ENCODE measurements at regions not wholly inside any gene's neighbourhood (a gene's known extent, or its start where the extent isn't known, plus 50 kb on each side); places are given as distances from the start of the nearest gene placed in this dataset.

DNA sequence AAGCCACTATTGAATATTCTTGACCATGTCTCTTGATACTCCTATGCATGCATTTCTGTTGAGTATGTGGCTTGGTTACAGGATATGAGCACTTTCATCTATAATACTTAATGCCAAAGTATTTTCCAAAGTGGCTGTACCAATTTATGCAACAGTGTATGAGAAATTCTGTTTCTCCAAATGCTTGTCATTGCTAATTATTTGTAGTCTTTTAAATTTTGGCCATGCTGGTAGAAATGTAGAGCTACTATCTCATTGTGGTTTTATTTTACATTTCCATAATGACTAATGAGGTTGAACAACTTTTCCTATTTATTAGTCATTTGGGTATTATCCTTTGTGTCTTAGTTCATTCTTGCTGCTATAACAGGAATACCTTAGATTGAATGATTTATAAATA is 71.4 kb upstream of the TSPAN2 start:
- Histone ChIP-seq H3K27me3 (no peaks in the 10 kb centered on the region), H3K4me1 (replicated peaks in 1 of 2) (peaks cover 0 to 15% of the 10 kb centered on the region in 2 donors), H3K36me3 (replicated peaks in 1 of 2) (no peaks in the 10 kb centered on the region), H3K9me3 (replicated peaks in 1 of 3) (peaks cover 0 to 7% (median 0%) of the 10 kb centered on the region in 3 donors), H3K4me3 (no peak overlapping the region), H3K27ac (no peak overlapping the region)
- intact Hi-C loops (cut with DNase I) = no loop called here
- no peak for DNase-seq
- TF ChIP-seq, protein P1, sequence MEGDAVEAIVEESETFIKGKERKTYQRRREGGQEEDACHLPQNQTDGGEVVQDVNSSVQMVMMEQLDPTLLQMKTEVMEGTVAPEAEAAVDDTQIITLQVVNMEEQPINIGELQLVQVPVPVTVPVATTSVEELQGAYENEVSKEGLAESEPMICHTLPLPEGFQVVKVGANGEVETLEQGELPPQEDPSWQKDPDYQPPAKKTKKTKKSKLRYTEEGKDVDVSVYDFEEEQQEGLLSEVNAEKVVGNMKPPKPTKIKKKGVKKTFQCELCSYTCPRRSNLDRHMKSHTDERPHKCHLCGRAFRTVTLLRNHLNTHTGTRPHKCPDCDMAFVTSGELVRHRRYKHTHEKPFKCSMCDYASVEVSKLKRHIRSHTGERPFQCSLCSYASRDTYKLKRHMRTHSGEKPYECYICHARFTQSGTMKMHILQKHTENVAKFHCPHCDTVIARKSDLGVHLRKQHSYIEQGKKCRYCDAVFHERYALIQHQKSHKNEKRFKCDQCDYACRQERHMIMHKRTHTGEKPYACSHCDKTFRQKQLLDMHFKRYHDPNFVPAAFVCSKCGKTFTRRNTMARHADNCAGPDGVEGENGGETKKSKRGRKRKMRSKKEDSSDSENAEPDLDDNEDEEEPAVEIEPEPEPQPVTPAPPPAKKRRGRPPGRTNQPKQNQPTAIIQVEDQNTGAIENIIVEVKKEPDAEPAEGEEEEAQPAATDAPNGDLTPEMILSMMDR (IDR thresholded peaks at IDR 0.05) = no peak
- no peak for TF ChIP-seq POLR2A (IDR thresholded peaks at IDR 0.05)

DNA sequence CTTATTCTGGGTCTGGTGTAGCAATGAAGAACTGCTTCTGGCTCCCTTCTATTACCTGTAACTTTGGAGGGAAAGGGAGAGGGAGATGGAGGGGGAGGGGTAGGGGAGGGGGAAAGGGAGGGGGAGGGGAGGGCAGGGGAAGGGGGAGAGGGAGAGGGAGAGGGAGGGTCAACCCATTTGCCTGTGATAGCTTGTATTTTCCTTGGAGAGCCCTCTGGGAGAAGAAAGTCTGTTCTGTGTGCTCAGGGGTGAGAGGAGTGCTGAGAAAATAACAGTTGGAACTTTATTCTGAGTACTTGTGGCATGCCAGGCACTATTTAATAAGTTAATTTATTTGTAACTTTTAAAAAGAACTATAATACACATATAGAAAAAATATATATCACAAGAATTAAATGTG is 70.7 kb upstream of the TSPAN2 start:
- Histone ChIP-seq H3K27ac (no peak overlapping the region), H3K9me3 (replicated peaks in 1 of 3) (peaks cover 0 to 7% (median 0%) of the 10 kb centered on the region in 3 donors), H3K4me1 (replicated peaks in 1 of 2) (peaks cover 0 to 15% of the 10 kb centered on the region in 2 donors), H3K27me3 (no peaks in the 10 kb centered on the region), H3K4me3 (no peak overlapping the region), H3K36me3 (replicated peaks in 1 of 2) (no peaks in the 10 kb centered on the region)
- intact Hi-C loops (cut with DNase I) = no loop called here
- TF ChIP-seq, protein P1 (IDR thresholded peaks at IDR 0.05) = no peak
- no peak for TF ChIP-seq POLR2A (IDR thresholded peaks at IDR 0.05)
- no peak for DNase-seq

DNA sequence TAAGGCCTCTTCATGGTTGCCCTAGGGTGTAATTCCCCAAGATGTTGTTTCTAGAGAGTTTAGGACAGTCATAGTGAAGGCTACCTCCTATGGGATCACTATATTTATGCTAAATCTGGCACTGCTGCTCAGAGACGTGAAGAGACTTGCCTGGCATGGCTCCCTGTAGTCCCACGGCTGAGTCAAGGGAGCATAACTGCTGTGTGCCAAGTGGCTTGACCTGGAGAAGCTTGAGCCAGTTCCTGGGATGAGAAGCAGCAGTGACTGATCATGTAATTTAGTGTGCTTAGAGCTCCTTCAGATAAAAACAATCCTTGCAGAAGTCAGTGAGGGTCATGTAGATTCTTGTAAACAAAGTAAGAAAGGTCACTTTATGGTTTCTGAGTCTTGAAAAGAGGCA is 68.9 kb upstream of the TSPAN2 start:
- DNase-seq = peak in 6 of 7 donors; percentile 34 to 66 (median 42)
- 23 to 41% (median 34%) methylated on average over 2 of the region's 2 CpGs; no CpG with 5 or more reads in 1 of the 4 donors for WGBS, 4 donors
- no peak for TF ChIP-seq POLR2A (IDR thresholded peaks at IDR 0.05)
- TF ChIP-seq, protein P1 (IDR thresholded peaks at IDR 0.05) = no peak
- Histone ChIP-seq H3K4me3 (no peak overlapping the region), H3K27ac (peak overlapping the region in 1 of 5 donors; percentile 40), H3K27me3 (no peaks in the 10 kb centered on the region), H3K36me3 (replicated peaks in 1 of 2) (no peaks in the 10 kb centered on the region), H3K4me1 (replicated peaks in 1 of 2) (peaks cover 0 to 15% of the 10 kb centered on the region in 2 donors), H3K9me3 (replicated peaks in 1 of 3) (no peaks in the 10 kb centered on the region)
- intact Hi-C loops (cut with DNase I) = no loop called here

DNA sequence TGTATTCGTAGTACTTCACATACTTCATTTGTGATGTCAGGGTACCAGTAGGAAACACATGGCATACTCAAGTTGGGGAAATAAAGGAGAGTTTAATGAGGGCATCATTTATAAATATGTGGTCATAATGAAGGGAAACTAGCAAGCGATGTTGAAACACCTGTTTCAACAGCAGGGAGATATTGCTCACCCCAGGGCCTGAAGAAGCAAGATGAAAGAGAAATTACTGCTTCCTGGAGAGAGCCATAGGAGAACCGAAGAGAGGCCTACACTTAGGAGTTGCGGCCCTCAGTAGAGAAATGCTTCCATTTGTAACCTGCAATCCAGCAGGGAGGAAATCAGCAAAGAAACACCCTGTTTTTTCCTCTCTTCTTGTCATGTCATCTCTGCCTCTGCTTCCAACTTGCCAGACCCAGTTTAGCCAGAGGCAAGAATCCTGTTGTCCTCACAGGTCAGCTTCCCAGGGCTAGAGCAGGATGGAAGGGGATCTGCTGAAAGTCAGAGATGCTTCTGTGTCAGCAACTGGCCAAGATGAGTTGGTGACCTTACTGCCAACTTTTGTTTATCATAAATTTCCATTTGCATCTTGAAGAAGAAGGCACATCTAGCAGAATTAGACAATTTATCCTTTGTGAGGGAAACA is 67.6 kb upstream of the TSPAN2 start:
- WGBS, 4 donors = 84 to 91% (median 89%) methylated on average over 4 of the region's 4 CpGs
- Histone ChIP-seq H3K27ac (no peak overlapping the region), H3K27me3 (no peaks in the 10 kb centered on the region), H3K9me3 (replicated peaks in 1 of 3) (no peaks in the 10 kb centered on the region), H3K4me3 (no peak overlapping the region), H3K36me3 (replicated peaks in 1 of 2) (no peaks in the 10 kb centered on the region), H3K4me1 (replicated peaks in 1 of 2) (peaks cover 0 to 15% of the 10 kb centered on the region in 2 donors)
- no peak for DNase-seq
- TF ChIP-seq POLR2A (IDR thresholded peaks at IDR 0.05) = no peak
- TF ChIP-seq, protein P1 (IDR thresholded peaks at IDR 0.05) = no peak
- intact Hi-C loops (cut with DNase I) = no loop called here

Data from adrenal gland (tissue), 9 donors.